Pons (tissue), 1 donor: ENCODE measurements at regions not wholly inside any gene's neighbourhood (a gene's known extent, or its start where the extent isn't known, plus 50 kb on each side); places are given as distances from the start of the nearest gene placed in this dataset.
"Not testable (repeated sequence)": the region's sequence is repeated elsewhere in the genome, so short reads cannot be mapped to it uniquely, and the experiment has no call there.

Experiments
- DNase-seq: peaks from one replicate; pipeline ENCODE4 v3.0.0-alpha.2; 2016; ENCODE audit warnings: low spot score

DNA sequence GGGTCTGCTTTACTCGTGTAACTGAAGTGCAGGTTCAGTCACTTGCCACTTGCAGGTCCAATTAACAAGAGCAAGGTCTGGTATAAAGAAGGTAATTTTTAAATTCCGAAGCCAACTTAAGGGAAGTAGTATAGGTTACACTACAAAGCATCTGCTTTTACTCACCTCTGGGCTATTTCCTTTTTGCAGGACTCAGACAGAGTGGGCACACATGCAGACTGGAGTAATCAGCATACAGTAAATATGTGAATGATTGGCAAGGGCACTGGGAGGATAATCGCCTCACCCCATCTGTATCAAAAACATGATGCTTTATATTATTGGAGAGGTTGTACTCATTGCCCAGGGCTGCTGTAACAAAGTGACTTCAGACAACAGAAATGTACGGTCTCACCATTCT lies 160.1 kb upstream of the CDH5 start:
- no peak for DNase-seq

DNA sequence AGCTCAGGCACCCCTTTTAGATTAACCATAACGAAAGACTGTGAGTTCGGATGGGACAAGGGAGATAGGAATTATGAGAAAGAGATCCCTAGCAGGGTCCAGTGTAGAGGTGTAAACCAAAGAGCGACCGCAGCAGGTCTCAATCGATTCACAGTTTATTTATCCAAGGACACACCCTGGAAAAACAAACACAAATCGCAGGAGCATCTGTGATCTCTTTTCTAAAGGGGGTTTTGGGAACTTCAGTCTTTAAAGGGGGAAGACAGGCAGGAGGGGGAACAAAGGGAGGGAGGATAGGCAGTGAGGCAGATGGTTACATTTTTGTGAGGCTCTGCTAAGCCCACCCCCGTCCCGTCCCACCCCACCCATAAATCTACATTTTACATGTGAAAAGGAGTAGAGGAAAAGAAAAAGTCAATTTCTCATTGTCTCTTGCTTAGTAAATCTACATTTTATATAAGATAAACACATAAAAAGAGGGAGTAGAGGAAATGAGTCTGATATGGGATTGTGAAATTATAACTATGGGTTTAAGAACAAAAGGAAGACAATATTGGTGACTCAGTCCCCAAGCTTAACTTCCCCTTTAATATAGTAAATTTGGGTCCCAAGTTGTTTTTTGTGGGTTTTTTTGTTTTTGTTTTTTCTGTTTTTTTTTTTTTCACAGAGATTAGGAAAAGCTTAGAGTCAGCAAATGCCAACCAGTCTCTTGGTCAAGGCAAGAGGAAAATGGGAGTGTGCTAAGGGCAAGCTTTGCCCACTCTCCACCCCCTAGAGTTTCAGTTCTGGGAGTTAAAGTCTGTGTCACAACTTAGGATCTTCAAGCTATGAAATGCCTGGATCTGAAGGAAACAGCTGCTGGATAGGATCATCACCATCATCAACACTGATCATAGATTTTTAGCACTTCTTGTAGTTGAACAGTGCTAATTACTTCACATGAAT lies 160.9 kb upstream of the CDH5 start:
- DNase-seq, result no peak

DNA sequence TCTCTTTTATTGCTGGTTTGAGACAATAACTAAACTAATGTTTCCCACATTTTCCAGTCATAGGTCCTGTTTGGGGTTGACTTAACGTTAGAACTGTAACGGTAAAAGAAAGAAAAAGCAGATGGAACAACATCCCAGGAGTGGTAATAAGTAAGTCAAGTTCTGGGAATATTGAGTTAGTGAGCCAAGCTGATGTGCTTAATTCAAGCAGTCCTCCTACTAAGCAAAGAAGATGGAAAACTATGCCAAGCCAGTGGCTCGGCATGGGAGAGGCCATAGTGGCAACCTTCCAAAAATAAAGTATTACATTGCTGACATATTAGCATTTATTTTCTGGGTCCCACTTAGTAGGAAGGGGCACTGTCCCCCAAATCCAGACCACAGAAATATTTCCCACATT lies 161.7 kb upstream of the CDH5 start:
- DNase-seq, result no peak

DNA sequence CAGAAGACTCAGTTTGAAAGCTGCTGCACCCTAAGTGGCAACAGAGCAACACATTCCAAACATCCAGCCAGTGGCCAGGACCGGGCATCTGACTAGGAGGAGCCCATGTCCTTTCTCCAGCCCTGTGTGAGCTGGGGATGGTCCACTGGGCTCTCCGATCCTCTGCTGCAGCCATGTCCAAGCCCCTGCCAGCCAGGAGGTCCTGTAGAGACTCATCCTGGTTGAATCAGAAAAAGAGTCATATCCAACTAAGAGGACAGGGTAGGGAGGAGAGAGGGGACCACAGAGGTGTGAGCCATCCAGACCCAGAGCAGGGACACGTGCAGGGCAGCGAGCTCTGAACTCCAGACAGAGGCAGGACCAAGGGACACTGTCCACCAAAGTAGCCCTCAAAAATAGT lies 163.0 kb upstream of the CDH5 start:
- DNase-seq, result no peak

DNA sequence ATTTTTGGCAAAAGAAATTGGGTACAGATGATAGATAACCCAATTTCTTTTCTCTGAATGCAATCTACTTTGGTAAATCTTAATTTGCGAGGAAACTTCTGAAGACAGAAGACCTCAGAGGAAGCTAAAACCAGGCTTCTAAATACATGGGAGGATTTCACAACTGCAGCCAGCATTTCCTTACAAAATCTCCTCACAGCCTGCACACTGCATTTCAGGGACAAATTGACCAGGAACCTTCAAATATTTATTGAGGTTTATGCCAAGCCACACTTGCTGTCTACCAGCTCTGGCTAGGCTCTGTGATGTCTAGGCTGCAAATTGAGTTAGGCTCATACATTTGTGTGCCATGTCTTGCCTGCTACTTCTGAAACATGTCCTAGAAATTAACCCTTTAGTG lies 167.3 kb upstream of the CDH5 start:
- no peak for DNase-seq

DNA sequence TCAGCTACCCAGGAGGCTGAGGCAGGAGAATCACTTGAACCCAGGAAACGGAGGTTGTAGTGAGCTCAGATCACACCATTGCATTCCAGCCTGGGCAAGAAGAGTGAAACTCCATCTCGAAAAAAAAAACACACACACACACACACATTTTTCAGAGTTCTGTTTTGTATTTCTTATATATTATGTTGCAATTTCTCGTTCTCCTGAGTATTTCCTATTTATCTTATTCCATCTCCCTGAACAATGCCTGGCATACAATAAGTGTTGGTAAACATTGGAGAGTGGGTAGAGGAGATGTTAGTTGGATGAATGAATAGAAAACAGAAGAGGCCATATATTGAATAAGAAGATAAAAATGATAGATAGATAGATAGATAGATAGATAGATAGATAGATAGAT lies 167.8 kb upstream of the CDH5 start:
- DNase-seq, result no peak

DNA sequence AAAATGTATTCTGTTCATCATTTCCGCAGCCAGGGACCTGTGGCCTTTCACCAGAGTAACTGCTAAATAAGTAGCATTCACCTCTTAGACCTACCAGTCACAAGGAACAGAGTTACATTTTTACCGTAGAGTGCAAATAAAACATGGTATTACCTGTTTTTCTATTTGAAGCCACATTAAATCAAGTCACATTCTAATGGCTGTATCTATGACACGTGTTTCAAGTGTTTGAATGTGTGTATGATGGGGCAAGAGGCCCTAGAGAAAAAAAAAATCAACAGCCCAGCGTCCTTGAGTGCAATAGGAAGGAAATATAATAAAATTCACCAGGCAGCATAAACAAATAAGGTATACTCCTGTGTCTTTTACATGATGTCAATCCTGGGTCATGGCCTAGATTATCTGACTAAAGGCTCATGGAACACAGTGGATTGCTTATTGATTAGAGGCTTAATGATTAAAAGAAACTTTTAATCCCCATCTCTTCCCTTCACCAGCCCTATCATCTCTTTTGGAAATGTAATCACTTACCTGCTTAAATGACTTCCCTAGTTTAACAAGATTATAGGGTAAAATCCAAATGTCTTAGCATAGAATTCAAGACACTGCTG lies 168.7 kb upstream of the CDH5 start:
- no peak for DNase-seq

DNA sequence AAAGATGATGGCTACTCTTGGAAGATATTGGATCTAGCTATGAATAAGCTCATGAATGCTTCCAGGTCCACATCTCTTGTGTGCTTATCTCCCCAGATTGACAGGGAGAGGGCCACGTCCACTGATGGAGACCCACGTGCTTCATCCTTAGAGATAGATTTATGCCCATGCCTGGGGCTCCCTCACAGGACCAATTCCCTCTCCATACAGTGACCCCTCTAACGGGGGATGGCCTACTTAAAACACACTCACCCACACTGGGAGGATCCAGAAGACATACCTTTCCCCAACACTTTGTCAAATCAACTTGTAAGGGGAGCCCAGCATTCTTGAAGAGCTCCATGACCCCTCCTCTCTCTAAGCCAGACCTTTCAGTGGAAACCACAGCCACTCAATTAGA lies 169.7 kb upstream of the CDH5 start:
- no peak for DNase-seq

DNA sequence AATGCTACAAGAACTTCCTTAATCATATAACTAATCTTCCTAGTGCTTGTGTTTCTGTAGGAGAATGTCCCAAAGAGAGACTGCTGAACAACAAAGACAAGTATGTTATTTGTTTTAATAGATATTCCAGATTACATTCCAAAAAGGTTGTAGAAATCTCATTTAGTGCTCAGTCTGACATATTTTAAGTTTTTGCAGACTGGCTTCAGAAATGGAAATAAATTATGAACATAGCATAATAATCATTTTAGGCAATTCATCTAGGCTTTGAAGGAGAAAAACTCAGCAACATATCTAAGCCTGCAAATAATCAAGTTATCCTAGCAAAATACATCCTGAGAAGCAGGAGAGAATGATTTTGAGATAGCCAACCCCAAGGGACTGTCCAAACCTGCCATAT lies 171.6 kb upstream of the CDH5 start:
- no peak for DNase-seq

DNA sequence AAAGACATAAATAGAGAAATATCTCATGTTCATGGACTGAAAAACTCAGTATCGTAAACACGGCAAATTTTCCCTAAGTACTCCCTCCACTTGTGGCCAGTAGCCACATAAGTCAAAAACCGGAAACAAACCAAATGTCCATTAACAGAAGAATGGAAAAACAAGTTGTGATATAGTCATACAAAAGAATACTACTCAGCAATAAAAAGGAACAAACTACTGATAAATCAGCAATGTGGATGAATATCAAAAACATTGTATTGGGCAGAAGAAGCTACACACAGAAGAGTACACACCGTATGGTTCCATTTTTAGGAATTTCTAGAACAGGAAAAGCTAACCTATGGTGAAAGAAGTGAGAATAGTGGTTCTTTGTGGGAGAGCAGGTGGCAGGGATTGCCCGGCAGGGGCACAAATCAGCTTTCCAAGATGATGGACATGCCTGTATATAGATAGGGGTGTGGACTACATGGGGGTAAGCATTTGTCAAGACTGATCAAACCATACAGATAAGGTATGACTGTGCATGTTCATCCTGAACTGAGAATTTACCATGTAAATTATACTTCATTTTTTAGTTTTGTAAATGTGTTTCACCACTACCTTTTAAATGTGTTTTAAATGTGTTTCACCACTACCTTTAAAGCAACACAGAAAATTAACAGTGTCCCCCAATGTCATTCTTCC lies 172.8 kb upstream of the CDH5 start:
- no peak for DNase-seq

DNA sequence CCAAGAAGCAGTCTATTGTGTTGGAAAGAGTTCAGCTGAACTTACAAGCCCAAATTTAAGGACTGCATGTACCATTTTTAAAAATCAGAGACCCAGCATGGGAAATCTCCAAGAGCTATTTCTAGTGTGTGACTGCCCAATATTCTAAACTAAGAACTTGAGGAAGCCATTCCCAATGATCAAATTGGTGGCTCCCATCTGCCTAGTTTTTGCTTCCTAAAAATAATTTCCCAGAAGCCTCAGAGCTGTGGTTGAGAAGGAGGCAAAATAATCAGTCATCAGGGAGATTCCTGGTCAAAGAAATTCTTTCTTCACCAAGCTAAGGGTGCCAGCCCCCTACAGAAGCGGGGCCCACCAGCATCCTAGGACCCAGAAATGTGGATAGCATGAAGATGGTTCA lies 176.1 kb upstream of the CDH5 start:
- no peak for DNase-seq

DNA sequence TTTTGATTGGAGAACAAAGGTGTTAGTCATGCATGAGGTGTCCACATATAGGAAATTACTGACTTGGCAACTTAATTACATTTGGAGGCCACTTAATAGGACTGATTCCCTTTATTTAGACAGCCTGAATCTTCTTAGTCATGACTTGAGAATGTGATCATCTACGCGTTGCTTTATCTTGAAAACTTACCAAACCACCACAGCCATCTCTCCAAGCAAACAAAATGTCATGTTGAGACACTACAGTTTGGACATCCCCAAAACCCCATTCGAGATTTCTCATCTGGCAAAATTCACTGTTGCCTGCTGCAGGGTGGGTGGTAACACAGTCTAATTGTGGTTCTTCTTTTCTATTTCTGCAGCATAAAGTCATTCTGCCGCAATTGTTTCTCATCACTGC lies 176.5 kb upstream of the CDH5 start:
- peak; percentile 52 for DNase-seq

DNA sequence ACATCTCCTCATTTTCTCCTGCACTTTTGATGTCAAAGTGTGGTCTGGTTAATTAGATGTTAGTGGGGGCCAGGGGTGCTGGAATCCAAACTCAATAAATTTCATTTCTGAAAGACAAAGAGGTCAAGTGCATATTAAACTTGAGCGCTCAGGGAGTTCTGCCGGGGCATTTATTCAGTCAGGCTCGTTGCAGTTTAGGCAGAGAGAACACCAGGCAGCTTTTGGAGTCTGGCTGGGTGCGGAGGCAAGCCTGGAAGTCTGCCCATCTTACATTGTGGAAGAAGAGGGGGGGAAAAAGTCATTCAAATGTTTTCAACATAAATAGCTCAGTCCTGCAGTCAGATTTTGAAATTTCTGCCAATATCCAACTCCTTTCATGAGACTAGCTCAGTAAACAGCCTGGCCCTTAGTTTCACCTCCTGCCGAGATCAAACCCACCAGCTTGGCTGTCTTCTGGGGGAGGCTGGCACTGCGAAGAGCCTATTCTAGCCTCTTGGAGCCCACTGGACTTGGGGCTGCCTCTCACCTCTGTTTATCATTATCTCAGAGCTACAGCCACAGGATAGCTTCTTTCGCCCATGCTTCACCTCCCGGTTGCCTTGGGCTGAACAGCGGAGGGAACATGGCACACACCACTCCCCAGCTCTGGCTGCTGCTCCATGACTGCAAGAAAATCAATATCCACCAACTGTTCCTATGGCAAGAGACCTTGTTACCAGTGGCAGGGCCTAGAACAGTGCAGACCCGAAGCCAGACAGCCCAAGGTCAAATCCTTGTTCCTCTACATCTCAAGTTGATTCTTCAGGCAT lies 177.4 kb upstream of the CDH5 start:
- DNase-seq, result peak; percentile 49

DNA sequence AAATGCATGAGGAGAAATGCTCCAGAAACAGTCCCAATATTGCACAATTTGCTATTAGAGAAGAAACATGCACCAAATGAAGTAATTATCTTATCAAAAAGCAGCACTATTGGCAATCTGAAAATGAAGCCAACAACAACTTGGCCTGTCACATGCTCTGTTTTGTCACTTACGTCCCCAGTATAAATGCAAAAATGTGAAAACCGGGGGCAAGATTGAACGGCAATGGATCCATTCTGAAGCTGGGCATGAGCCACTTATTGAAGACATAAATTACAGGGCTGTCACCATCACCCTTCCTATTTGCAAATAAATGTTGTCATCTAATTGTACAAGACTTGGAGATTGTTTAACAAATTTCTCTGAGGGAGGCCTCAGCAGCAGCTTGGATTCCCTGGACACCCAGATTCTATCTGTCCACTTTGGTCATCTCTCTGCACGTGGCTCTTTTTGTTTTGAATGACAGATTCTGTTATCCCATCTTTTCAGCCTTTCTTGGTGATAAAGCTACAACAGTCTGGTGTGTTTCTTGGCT lies 180.2 kb upstream of the CDH5 start:
- no peak for DNase-seq

DNA sequence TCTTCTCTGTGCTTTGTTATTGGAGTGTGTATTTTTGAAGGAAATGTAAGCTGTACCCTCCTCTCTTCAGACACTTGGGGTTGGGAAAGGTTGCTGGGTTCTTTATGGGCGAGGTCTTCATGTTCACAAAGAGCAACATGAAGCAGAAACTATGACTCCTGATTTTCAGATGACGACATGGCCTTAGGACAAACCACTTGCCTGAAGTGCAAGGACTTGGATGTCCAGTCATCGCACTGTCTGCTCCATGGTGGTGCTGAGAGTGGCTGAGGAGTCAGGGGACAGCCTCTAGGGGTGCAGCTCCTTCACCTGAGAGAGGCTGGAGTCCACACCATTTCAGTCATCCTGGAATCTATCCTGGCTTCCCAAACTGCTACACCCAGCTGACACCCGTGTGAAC lies 183.9 kb upstream of the CDH5 start:
- no peak for DNase-seq

DNA sequence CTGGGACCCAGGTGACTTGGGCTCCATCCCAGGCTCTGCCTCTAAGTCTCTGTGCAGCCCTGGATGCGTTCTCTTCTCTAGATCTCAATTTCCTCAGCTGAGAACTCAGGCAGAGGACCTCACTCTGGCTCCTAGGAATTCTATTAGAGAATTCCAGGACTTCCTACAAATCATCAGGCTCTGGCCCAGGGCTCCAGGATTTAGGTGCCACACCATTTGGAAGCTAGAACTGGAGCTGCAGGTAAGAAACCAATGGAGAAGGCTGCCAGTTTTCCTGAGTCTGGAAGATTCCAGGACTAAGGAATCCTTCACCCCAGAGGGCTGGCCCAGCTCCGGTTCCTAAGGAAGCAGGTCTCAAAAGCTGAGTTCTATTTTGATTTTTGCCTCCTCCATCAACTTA lies 189.8 kb upstream of the CDH5 start:
- no peak for DNase-seq

DNA sequence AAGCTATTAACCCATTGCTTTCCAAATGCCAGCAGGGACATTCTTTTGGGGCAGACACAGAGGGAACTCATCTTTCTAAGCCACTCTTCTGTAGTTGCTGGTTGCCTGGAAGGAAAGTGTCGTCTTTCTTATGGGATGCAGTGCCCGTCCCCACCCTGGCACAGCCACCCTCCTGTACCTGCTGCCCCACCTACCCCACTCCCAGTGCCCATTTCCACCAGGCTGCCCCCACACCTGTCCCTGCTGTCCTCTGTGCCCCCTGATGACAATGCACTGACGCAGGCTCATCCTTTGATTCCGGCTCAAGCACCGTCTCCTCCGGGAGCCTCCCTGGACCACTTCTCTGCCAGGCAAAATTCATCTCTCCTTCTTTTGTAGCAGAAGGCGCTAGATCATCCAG lies 190.4 kb upstream of the CDH5 start:
- no peak for DNase-seq

DNA sequence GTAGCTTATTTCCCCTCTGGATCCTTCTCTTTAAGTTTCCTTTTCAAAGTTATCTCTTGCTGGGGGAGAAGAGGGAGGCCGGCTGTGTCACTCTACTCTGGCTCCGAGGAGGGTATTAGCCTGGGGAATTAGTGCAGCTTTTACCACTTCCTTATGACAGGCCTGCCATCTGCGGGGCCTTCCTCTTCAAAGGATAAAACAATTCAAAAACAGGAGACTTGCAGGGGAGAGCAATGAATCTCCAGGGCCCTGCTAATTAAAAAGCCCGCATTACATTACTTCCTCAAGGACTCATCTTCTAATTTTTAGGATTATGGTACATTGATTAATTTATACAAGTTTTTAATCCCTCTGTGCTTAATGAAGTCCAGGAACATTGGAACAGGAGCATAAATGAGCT lies 190.9 kb upstream of the CDH5 start:
- no peak for DNase-seq

DNA sequence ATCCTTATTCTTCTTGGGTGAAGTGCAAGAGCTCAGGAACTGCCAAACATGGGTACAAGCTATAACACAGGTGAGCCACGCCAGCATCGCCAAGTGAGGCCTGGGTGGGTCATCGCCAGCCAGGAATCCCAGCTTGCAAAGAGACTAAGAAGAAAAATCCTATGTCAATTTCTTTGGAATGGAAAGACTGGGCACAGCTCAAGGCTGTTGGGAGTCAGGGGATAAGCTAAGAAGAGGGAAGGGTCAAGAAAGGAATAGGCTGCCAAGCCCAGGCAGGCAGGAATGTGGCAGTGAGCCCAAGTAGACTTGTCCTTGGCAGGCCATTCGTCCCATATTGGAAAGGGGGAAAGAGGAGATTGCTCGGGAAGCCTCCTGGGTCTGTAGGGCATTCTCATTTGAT lies 191.4 kb upstream of the CDH5 start:
- no peak for DNase-seq

DNA sequence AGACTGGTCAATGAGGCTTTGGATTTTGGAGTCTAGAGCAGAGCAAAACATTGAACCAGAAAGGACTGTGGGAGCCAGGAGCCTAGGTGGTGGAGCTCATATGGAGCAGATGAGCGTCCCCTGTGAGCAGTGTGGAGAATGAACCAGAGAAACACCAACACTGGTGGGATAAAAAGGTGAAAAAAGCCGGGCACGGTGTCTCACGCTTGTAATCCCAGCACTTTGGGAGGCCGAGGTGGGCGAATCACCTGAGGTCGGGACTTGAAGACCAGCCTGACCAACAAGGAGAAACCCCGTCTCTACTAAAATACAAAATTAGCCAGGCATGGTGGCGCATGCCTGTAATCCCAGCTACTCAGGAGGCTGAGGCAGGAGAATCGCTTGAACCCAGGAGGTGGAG lies 192.7 kb upstream of the CDH5 start:
- DNase-seq, result not testable (repeated sequence)

DNA sequence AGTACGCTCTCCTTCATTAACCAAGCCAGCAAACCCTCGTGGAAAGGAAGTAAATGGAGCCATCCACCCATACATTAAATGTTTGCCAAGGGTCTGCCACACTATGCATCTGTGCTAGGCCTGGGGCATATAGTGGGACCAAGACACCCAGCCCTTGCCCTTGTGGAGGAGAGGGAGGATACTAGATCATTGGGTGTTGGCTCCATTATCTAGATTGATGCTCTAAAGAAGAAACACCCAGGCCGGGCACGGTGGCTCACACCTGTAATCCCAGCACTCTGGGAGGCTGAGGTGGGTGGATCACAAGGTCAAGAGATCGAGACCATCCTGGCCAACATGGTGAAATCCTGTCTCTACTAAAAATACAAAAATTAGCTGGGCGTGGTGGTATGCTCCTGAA lies 193.3 kb upstream of the CDH5 start:
- DNase-seq, result not testable (repeated sequence)

DNA sequence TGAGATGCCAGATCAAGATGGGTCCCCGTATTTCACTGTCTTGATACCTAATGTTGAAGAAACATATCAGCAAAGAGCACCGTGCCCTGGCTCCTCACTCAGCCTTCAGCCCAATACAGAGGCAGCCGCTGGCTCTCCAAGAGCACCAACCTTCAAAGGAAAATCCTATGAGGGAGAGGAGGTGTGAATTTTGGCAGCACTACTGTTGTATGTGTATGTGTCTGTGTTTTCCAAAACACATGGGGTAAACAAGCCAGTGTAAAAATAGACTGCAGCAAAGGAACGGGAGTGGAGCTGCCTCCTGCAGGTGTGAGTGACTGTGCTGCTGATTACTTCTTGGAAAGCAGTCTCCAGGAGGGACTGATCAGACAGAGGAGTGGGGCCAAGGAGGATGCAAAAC lies 194.0 kb upstream of the CDH5 start:
- DNase-seq, result no peak
